ENCODE measurements at regions not wholly inside any gene's neighbourhood (a gene's known extent, or its start where the extent isn't known, plus 50 kb on each side); places are given as distances from the start of the nearest gene placed in this dataset.

DNA sequence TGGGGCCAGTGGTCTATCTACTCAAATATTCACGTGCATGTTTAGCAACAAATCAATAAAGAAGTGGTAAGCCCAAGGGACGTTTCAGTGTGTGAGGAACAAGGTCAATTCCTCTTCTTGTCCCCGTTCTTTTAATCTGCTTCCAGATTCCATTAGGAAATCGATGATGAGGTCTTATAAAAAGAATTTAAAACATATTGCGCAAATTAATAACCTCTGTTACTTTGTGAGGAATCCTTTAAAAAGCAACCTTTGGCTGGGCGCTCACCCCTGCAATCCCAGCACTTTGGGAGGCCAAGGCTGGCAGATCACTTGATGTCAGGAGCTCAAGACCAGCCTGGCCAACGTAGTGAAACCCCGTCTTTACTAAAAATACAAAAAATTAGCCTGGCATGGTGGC lies 113.0 kb upstream of the TMPRSS2 start:
- no peak overlapping the region for H3K4me3 Mint-ChIP-seq
- no peaks in the 10 kb centered on the region for H3K9me3 Mint-ChIP-seq

DNA sequence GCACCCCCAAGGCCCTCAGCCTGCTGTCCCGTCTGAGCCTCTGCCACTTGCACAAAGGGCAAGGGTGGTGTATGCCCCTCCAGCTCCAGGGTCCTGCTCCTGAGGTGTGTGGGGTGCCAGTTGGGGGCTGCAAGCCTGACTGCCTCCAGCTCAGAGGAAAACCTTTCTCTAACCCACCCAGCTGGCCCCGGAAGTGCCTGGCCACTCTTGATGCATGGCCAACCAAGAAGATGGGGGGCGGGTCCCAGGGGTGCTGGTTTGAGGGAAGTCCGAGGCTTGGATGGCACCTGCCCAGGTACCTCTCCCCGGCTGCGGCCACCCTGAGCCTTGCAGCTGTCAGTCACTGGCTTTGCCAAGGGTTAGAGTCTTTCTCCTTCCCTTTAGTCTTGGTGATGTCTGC lies 112.6 kb upstream of the TMPRSS2 start:
- no peaks in the 10 kb centered on the region for H3K9me3 Mint-ChIP-seq
- H3K27ac Mint-ChIP-seq: no peak overlapping the region
- H3K27me3 ChIP-seq (ENCODE audit: control insufficient read depth, insufficient read depth, low read length): no peaks in the 10 kb centered on the region
- 90% methylated on average over 6 of the region's 6 CpGs for WGBS (ENCODE audit: insufficient coverage)
- no peaks in the 10 kb centered on the region for H3K36me3 Mint-ChIP-seq
- no peak overlapping the region for H3K4me3 ChIP-seq (ENCODE audit: low read length)
- ATAC-seq: no peak
- no peak for DNase-seq
- H3K4me3 Mint-ChIP-seq: no peak overlapping the region
- TF ChIP-seq, protein P1, sequence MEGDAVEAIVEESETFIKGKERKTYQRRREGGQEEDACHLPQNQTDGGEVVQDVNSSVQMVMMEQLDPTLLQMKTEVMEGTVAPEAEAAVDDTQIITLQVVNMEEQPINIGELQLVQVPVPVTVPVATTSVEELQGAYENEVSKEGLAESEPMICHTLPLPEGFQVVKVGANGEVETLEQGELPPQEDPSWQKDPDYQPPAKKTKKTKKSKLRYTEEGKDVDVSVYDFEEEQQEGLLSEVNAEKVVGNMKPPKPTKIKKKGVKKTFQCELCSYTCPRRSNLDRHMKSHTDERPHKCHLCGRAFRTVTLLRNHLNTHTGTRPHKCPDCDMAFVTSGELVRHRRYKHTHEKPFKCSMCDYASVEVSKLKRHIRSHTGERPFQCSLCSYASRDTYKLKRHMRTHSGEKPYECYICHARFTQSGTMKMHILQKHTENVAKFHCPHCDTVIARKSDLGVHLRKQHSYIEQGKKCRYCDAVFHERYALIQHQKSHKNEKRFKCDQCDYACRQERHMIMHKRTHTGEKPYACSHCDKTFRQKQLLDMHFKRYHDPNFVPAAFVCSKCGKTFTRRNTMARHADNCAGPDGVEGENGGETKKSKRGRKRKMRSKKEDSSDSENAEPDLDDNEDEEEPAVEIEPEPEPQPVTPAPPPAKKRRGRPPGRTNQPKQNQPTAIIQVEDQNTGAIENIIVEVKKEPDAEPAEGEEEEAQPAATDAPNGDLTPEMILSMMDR (IDR thresholded peaks at IDR 0.05): no peak
- H3K27me3 Mint-ChIP-seq (ENCODE audit: low read depth in 2 of 2): peaks cover 19 to 28% of the 10 kb centered on the region in 2 donors
- H3K36me3 ChIP-seq (ENCODE audit: control insufficient read depth, insufficient read depth, low read length): no peaks in the 10 kb centered on the region
- H3K4me1 Mint-ChIP-seq: no peaks in the 10 kb centered on the region
- H3K27ac ChIP-seq (ENCODE audit: low read length): no peak overlapping the region
- no peaks in the 10 kb centered on the region for H3K4me1 ChIP-seq (ENCODE audit: control insufficient read depth, insufficient read depth, low read length)
- intact Hi-C loops (cut with micrococcal nuclease): no loop called here
- H3K9me3 ChIP-seq (ENCODE audit: control insufficient read depth, insufficient read depth, low read length): no peaks in the 10 kb centered on the region

More for the DNA sequence above, 113.0 kb upstream of the TMPRSS2 start:
- Mint-ChIP-seq H3K36me3 (no peaks in the 10 kb centered on the region), H3K27me3 (ENCODE audit: low read depth in 2 of 2) (peaks cover 22 to 28% of the 10 kb centered on the region in 2 donors), H3K4me1 (no peaks in the 10 kb centered on the region), H3K27ac (no peak overlapping the region)
- H3K4me1 ChIP-seq (ENCODE audit: control insufficient read depth, insufficient read depth, low read length): no peaks in the 10 kb centered on the region
- no peak overlapping the region for H3K27ac ChIP-seq (ENCODE audit: low read length)
- no peak overlapping the region for H3K4me3 ChIP-seq (ENCODE audit: low read length)
- DNase-seq (no peak), ATAC-seq (no peak)
- H3K9me3 ChIP-seq (ENCODE audit: control insufficient read depth, insufficient read depth, low read length): no peaks in the 10 kb centered on the region
- TF ChIP-seq, protein P1 (IDR thresholded peaks at IDR 0.05): no peak
- WGBS (ENCODE audit: insufficient coverage): 78% methylated on average over 8 of the region's 8 CpGs
- H3K27me3 ChIP-seq (ENCODE audit: control insufficient read depth, insufficient read depth, low read length): no peaks in the 10 kb centered on the region
- intact Hi-C loops (cut with micrococcal nuclease): no loop called here
- H3K36me3 ChIP-seq (ENCODE audit: control insufficient read depth, insufficient read depth, low read length): no peaks in the 10 kb centered on the region

DNA sequence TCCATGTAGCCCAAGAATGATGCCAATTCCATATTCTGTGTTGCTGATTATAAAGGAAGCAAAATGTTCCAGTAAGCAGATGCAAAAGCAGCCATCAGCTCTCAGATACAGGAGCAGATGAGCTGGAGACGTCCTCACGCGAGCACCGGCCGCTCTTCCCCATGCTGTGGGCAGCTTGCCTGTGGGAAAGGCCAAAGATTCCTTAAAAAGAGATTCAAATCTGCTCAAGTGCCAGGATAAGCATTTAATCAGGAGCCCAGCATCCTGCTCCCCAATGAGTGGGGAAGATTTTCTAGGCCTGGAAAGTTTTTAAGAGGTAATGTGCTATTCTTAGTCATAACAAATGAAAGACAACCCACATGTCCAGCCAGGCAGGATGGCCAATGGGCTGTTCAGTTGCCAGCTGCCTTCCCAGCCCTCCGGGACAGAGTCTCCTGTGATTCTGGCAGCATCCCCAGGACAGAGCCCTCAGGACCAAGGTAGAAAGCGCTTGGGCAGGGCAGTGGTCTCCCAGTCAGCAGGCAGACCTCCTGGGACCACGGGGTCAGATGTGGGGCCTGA lies 108.2 kb upstream of the TMPRSS2 start:
- Mint-ChIP-seq H3K9me3 (no peaks in the 10 kb centered on the region), H3K27me3 (ENCODE audit: low read depth in 2 of 2) (peaks cover 9 to 10% of the 10 kb centered on the region in 2 donors), H3K36me3 (no peaks in the 10 kb centered on the region), H3K27ac (no peak overlapping the region), H3K4me1 (no peaks in the 10 kb centered on the region), H3K4me3 (no peak overlapping the region)
- Histone ChIP-seq H3K27ac (ENCODE audit: low read length) (no peak overlapping the region), H3K9me3 (ENCODE audit: control insufficient read depth, insufficient read depth, low read length) (no peaks in the 10 kb centered on the region), H3K27me3 (ENCODE audit: control insufficient read depth, insufficient read depth, low read length) (peaks cover 5% of the 10 kb centered on the region), H3K4me3 (ENCODE audit: low read length) (no peak overlapping the region), H3K36me3 (ENCODE audit: control insufficient read depth, insufficient read depth, low read length) (no peaks in the 10 kb centered on the region), H3K4me1 (ENCODE audit: control insufficient read depth, insufficient read depth, low read length) (no peaks in the 10 kb centered on the region)
- WGBS (ENCODE audit: insufficient coverage): 89% methylated on average over 8 of the region's 8 CpGs
- intact Hi-C loops (cut with micrococcal nuclease): loop anchor here (10.0 kb wide), 1 partner anchor 499 kb away; no protein-coding TSS in a partner anchor
- TF ChIP-seq, protein P1 (IDR thresholded peaks at IDR 0.05): no peak
- no peak for ATAC-seq
- no peak for DNase-seq

DNA sequence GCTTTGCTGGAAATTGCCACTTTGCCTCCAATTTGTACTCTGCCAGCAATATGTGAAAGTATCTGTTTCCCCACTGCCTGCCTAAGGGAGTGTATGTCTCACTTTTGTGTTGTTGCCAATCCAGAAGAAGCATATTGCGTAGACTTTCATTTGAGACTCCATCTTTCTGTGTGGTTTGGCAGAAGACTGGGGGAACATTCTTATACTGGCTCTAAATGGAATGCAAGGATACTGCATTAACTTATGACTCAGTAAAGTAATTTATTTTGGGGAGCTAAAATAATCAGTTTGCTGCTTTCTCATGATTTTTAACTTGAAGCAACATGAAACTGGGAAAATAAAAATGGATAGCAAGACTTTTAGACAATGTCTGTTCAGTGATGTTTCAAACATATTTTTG lies 107.7 kb upstream of the TMPRSS2 start:
- H3K4me1 ChIP-seq (ENCODE audit: control insufficient read depth, insufficient read depth, low read length): no peaks in the 10 kb centered on the region
- 100% methylated on average over 1 of the region's 1 CpG for WGBS (ENCODE audit: insufficient coverage)
- intact Hi-C loops (cut with micrococcal nuclease): loop anchor here (10.0 kb wide), 1 partner anchor 499 kb away; no protein-coding TSS in a partner anchor
- peaks cover 5% of the 10 kb centered on the region for H3K27me3 ChIP-seq (ENCODE audit: control insufficient read depth, insufficient read depth, low read length)
- H3K36me3 ChIP-seq (ENCODE audit: control insufficient read depth, insufficient read depth, low read length): no peaks in the 10 kb centered on the region
- H3K27ac ChIP-seq (ENCODE audit: low read length): no peak overlapping the region
- Mint-ChIP-seq H3K4me3 (no peak overlapping the region), H3K27ac (no peak overlapping the region), H3K36me3 (no peaks in the 10 kb centered on the region), H3K4me1 (no peaks in the 10 kb centered on the region), H3K9me3 (no peaks in the 10 kb centered on the region), H3K27me3 (ENCODE audit: low read depth in 2 of 2) (peaks cover 11 to 15% of the 10 kb centered on the region in 2 donors)
- no peak overlapping the region for H3K4me3 ChIP-seq (ENCODE audit: low read length)
- no peaks in the 10 kb centered on the region for H3K9me3 ChIP-seq (ENCODE audit: control insufficient read depth, insufficient read depth, low read length)
- ATAC-seq (no peak), DNase-seq (no peak)
- TF ChIP-seq, protein P1 (IDR thresholded peaks at IDR 0.05): no peak
